Thyroid gland (tissue), 4 donors: ENCODE measurements at regions not wholly inside any gene's neighbourhood (a gene's known extent, or its start where the extent isn't known, plus 50 kb on each side); places are given as distances from the start of the nearest gene placed in this dataset.

Experiments
- CTCF ChIP-seq, 6 experiments: fragments of 200-600 bp in 3 of 6; fragments of 450-650 bp in 3 of 6; sonication (generic) in 3 of 6; IDR thresholded peaks; one replicate each; pipeline ENCODE4 v1.5.1; 2016 to 2019; ENCODE audit warnings: antibody characterized with exemption in 6 of 6, mild to moderate bottlenecking in 2 of 6, inconsistent platforms in 1 of 6, moderate library complexity in 1 of 6
- POLR2A ChIP-seq, 2 donors: fragments of 450-650 bp; IDR thresholded peaks; one replicate each; pipeline ENCODE4 v1.6.1; 2017; ENCODE audit warnings: antibody characterized with exemption in 2 of 2, mild to moderate bottlenecking in 2 of 2, moderate library complexity in 1 of 2

DNA sequence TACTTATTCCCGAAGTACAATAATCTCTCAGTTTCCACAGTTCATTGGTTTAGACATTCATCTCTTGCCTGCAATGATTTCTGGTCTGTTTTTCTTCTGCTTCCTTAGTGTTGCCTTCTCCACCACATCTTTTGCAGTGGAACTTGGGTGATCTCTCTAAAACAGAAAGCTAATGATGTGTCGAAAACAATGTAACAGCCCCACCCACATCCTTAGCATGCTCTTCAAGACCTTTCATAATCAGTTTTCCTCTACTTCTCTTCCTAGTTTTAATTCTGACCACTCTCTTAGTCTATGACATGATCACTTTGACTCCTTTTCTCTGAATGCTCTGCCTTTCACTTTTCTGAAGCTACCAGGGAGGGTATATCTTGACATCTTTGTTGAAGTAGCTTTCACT, 1007.9 kb upstream of the CITED2 start:
- TF ChIP-seq POLR2A (IDR thresholded peaks at IDR 0.05) (no peak), CTCF (IDR thresholded peaks at IDR 0.05) (no peak)
